HG03354 (cell line): ENCODE measurements at regions not wholly inside any gene's neighbourhood (a gene's known extent, or its start where the extent isn't known, plus 50 kb on each side); places are given as distances from the start of the nearest gene placed in this dataset.

Experiments
- ATAC-seq: cut with Tn5 transposase; IDR thresholded peaks from one replicate; pipeline ENCODE4 v1.9.1; 2021; ENCODE audit warnings: mild to moderate bottlenecking; ENCODE audit not compliant: unreplicated experiment, poor library complexity, severe bottlenecking

DNA sequence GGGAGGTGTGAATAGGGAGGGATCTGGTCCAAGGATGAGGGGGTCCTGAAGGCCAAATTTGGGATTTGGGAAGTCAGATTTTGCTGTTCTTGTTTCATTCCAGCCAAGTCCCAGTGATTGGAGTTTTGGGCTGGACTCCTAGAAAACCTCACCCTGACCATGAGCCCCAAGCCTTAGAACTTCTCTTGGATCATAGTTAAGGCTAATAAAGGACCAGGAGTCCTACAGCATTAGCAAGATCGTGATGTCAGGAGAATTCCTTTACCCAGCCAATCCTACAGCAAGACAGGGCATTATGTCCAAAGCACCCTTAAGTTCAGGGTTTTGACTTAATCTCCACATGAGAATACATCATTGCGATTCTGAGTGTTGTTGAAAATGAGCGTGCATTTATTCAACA, 85.0 kb downstream of the SOX9 start:
- no peak for ATAC-seq

DNA sequence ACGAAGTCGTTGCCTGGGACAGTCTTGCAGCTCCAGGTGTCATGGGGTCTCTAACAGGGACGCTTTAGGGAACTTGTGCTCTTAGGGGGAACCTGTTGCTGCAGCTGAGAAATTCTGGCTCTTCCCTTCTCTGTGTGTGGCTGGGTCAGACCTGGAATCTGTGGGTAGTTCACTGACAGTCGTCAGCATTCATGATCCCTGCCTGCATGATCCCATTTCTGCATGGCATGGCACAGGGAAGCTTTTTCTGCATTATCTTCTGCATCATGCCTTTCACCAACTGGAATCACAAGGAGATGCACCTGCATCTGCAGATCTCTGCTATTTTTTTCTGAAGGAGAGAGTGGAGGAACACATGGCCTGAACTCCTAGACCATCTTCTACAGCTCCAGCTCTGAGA, 85.6 kb downstream of the SOX9 start:
- ATAC-seq, result no peak

DNA sequence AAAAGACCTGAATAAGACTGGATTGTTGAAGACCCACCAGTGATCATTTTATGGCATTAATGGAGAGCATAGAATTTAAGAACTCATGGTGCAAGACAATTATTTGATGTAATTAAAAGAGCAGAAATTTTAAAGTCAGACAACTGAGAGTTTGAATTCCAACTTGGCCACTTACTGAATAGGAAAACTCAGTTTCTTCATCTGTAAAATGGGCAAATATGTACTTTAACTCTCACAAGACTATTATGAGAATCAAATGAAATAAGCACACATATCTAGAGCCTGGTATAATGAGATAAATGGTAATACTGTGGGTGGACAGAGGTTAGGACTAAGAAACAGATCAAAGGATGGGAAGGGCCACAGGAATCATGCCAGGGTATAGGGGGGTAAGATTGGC, 88.0 kb downstream of the SOX9 start:
- no peak for ATAC-seq

DNA sequence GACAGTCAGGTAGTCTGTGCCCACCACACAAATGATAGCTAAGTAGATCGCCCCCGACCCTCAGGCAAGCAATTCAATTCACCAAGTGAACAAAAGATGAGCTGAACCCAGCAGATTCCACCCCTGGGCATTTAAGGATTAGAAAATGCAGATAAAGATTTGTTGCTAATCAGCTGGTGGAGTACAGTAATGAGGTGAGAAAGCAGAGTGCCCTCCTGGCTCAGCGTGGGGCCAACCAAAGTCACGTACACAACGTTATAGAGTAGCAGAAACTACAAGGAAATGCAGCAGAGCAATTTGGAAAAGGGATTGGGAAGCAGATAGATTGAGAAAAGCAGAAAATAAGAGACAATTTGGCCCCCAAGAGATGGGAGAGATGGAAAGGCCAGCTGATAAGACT, 91.2 kb downstream of the SOX9 start:
- ATAC-seq, result no peak

DNA sequence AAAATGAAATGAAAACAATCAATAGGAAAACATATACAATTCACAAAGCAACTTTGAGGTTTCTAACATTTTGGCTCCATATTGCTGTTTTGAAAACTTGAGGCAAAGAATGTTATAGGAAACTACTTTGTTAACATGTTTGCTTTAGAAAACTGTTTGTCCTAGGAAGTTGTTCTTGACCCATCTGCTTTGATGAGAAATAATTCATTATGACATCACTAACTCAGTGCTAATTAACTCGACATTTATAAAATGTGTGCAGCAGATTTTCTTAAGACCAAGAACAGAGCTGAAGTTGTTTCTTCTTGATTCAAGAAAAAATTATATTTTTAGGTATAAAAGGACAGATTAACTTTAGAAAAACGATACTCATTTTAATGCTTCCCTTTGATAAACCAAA, 94.7 kb downstream of the SOX9 start:
- no peak for ATAC-seq

DNA sequence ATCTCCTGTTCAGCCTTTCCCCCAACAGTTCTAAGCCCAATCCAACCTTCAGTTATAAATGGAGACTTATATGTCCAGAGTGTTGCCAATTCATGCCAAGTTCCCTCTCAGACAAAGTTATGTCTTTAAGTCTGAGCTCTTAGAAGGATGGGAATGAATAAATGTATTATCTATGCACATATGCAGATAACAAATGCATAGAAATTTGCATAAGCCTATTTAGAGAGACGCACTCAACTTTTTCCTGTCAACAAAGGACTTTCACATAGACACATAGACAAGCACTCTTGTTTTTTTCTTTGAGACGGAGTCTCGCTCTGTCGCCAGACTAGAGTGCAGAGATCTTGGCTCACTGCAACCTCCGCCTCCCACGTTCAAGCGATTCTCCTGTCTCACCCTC, 95.1 kb downstream of the SOX9 start:
- ATAC-seq, result no peak

DNA sequence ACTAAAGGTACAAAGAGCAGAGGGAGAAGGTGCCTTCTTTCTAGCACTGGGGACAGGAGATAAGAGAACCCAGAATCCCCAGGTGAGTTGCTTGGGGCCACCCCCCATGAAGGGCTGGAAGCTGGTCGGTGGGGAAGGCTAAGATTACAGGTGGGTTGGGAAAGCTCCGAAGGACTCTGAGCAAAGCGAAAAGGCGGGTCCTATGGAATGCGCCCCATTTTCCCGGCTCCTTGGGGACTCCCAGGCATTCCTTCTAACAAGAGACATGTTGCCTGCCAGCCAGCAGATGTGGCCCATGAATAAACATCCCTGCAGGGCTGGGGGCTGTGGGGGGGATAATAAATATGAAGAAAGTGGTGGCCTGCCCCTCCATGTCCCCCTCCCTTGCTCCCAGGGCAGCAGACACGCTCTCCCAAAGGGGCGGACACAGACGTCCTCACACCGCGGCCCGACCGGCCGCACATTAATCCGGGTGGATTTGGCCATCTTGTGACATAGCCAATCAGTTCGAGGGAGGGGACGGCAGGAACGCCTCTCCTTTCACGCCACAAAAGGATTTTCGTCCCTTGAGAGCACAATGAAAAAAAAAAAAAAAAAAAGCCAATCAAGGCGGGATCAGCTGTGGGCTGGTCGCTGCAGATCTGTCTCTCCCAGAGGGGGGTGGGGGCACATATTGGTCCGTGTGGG, 98.5 kb downstream of the SOX9 start:
- no peak for ATAC-seq

DNA sequence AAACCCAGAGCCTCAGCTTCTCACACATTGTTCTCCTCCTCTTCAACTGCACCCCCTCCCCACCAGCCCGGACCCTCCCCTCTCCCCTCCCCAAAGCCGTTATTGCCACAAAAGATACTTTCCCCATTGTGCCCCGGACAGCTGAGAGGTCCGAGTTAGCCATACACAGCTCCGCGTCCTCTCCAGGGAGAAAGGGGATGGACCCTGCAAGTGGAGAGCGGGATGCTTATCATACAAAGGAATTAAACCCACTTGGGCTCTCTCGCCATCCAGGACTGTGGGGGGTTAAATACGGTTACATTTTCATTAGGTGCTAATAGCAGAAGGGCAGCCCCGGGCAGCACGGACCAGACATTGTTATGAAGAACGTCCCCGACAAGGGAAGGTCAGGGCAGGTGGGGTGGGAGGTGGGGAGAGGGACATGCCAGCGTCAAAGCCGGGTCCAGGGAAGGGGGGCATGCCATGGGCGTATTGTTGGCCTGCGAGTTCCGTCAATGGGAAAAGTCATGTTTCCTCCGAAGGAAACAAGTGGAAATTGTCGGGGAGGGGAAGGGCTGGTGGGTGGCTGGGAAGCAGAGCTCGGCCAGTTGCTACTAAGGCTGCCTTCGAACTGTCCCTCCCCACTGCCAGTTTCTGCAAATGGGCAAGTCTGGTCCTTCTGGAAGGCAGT, 99.1 kb downstream of the SOX9 start:
- no peak for ATAC-seq

DNA sequence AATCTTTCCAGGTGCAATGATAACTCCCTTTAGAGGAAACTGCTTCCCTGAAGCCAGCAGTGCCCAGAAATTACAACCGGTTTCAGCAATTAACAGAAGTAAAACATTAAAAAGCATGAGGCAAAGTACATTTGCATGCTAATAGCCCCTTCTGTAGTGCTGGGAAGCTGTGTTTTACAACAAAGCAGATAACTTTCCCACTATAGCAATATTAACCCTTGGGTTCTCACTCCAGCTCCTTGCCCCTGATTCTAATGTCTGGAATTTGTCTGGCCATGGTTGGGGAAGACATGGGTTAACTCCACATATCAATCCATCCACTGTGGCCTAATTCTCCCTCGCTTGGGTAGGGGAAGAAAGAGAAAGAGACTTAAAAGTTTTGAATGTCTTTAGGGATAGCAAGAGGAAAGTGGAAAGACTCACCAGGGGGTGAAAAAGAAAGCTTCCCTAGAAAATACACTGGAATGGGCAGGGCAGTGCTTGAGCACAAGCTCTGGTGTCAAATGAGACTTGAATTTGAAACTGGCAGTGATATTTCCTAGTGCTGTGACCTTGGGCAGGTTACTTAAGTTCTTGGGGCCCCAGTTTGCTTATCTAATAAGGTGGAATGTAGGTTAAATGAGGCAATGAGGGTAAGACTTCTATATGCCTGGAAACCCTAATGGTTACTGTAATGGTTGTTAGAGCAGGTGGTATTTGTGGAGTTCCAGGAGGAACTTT, 102.0 kb downstream of the SOX9 start:
- ATAC-seq, result no peak

DNA sequence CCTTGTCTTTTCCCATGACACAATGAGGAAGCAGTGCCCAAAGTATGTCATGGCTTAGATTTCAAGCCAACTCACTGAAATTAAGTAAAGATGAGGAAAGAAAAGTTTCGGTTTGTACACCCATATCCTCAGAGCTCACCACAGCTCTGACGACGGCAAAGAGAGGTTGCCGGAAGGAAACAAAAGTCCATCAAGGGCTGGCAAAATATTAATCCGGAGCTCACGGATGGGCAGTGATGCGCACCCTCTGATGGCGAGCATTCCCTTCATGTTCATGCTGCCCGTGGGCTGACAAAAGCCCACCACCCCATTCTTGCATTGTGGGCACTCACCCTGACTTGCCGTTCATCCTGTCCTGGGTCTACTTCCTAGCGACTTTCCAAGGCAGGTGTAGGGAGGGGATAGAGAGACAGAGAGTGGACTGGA, 103.1 kb downstream of the SOX9 start:
- ATAC-seq, result no peak

DNA sequence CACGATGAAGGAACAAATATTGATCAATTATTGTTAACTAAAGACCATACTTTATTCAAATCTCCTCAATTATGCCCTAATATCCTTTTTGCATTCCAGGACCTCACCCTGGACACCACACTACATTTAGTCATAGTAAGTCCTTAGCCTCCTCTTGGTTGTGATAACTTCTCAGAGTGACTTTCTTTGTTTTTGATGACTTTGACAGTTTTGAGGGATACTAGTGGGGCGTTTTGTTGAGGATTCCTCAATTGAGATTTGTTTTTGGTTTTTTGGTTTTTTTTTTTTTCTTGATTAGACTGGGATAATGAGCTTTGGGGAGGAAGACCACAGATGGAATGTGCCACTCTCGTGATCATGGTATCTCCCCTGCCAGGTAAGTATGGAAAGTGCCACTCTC, 105.5 kb downstream of the SOX9 start:
- no peak for ATAC-seq

DNA sequence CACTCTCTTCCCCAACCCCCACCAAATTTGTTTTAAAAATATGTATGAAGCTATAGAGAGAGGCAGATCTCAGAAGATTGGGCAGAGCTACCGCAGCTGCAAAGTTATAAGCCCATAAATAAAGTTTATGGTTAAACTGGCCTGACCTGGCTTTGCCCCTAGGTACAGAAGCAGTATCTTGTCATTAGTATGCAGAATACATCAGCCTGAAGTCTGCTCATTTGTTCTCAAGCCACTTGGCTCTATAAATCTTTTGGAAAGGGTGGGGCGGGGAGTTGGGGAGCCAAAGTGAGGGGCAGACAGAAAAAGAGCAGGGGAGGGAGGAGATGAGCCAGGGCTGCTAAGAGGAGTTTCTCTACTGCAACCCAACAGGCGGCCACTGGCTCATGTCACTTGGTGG, 113.2 kb downstream of the SOX9 start:
- ATAC-seq, result no peak

DNA sequence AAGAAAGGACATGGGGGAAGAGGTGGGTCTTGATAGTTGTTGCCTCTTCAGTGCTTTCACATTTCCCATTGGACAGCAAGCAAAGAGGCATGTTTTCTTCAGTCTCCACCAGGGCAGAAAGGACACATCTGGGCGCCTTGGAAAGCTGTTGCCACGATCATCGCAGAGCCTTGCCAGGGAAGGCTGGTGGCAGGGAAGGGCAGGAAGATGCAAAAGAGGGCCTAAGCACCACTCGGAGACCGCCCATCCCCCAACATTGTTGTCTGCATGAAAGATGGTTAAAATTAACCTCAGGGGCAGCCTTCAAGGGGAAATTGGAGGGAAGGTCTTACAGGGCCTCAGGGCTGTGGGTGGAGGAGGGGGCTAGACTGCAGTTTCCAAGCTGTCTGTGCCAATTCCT, 114.2 kb downstream of the SOX9 start:
- no peak for ATAC-seq

DNA sequence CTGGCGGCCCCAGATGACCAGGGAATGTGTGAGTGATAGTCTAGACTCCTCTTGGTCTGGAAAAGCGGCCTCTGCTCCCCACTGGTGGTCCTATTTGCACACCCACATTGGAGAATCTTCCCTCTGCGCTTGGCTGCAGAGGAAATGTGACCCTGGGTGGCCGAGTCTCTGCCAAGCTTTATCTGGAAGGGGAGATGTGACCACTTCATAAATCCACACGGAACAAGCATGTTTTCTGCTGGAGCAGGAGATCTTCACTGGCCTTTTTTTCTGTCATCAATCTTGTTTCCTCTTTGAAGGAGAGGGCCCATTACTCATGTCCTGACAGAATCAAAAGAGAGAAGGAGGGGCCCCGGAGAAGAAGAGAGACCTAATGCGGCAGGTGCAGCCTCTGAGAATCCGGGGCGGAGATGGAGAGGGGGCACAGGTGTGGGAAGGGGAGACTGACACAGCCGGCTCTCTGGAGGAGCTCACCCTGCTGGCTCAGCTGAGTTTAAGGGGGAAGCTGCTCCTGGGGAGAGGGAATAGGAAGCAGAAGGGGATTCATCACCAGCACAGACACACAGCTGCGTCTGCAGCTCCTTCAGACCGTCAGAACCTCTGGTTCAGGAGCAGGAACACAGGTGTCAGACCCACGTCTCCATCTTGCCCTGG, 116.3 kb downstream of the SOX9 start:
- no peak for ATAC-seq

DNA sequence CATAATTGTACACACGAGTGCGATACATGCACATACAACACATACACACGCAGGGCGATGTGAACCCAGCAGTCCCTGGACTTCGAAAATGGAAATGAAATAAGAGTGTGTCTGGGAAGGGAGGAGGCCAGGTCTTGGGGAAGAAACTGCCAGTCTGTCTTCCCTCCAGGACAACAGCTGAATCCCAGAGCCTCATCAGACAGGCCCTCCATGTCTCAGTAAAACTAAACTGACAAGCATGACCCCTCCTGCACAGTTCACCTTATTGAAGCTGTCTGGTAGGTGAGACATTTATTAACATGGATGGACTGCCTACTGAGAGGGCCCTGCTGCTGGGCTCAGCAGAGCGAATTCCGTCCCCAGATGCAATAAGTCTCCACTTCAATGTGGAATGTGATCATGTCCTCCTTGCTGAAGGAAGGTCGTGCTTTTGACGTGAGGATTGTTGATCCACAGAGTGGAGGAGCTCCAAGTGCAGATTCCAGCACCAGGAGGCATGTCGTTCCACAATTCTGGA, 117.4 kb downstream of the SOX9 start:
- ATAC-seq, result no peak

DNA sequence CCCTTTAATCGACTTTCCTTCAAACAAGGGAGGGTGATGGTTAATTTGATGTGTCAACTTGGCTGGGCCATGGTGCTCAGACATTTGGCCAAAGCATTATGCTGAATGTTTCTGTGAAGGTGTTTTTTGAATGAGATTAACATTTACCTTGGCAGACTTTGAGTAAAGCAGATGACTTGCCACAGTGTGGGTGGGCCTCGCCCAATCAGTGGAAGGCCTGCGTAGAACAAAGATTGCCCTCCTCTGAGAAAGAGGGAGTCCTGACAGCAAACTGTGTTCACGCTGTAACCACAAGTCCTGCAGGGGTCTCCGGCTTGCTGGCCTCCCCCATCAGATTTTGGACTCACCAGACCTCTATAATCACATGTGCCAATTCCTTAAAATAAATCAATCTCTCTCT, 118.7 kb downstream of the SOX9 start:
- no peak for ATAC-seq

DNA sequence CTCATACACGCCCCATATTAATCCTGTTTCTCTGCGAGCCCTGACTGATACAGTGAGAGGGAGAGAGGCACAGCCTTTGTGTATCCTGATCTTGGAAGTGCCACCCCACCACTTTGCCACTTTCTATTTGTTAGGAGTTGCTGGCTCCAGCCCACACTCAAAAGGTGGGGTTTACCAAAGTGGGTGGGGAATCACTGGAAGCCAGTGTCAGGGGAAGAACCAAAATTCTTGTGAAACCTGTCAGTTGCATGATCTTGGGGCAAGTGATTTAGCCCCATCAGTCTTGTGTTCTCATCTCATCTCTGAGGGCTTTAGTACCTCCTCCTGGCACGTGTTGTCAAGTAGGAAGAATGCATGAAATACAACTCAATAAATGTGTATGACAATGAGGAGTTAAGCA, 119.5 kb downstream of the SOX9 start:
- ATAC-seq, result no peak

DNA sequence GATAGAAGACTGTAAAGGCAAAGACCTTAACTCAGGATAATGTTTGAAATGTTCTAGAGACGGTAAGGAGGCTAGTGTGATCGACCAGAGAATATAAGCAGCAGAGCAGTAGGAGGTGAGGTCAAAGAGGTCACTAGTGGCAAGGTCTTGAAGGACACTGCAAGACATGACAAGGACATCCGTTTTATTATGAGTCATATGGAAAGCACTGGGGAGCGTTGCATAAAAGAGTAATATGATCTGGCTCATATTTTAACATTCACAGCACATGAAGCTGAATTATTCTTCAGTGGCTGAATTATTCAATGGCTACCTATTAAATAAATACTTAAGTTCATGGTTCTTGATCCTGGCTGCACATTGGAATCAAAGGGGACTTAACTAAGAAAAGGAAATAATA, 123.7 kb downstream of the SOX9 start:
- no peak for ATAC-seq

DNA sequence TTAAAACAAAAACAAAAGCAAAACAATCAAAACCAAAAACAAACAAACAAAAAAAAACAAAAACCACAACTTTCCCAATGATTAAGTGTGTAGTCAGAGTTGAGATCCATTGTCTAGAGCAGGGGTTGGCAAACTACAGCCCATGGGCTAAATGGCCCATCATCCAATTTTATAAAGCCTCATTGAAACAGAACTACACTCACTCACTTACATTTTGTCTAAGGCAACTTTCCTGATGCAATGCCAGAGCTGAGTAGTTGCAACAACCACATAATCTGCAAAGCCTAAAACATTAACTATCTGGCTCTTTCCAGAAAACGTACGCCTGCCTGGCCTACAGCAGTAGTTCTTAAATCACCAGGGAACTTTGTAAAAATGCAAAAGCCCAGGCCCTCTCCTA, 124.1 kb downstream of the SOX9 start:
- ATAC-seq, result no peak

DNA sequence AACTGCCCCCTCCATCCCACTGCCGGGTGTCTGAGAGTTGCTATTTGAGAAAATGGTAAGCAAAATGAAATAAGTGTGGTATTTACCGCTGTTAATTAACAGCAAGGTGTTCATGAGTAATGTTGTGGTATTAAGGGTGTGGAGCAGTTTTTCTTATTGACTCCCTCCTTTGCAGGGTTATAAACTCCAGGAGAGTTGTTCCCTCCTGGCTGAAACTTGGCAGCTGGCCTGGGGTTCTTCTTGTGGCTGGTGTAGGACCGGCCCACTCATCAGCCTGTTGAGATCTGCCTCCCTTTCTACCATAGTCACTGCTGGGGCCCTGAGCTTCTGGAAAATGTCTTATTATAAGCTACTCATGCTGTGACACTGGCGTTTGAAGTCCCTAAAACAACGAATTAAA, 128.6 kb downstream of the SOX9 start:
- ATAC-seq, result no peak
